Right lobe of liver (tissue), 4 donors: ENCODE measurements at regions not wholly inside any gene's neighbourhood (a gene's known extent, or its start where the extent isn't known, plus 50 kb on each side); places are given as distances from the start of the nearest gene placed in this dataset.

Experiments
- CTCF ChIP-seq, 4 donors: fragments of 200-600 bp in 3 of 4; fragments of 450-650 bp in 1 of 4; IDR thresholded peaks; one replicate each; pipeline versions ENCODE4 v1.5.1 to v1.8.0; 2016 to 2022; ENCODE audit warnings: antibody characterized with exemption in 4 of 4, mild to moderate bottlenecking in 2 of 4
- POLR2A ChIP-seq: fragments of 450-650 bp; IDR thresholded peaks from one replicate; pipeline ENCODE4 v1.6.1; 2017; ENCODE audit warnings: antibody characterized with exemption, mild to moderate bottlenecking
- donor health status: DM: no; HTN: no; CAD: no.
- donor health status: DM: no; HTN: no; CAD: no.
- donor health status: DM: no; HTN: yes; CAD: no.

DNA sequence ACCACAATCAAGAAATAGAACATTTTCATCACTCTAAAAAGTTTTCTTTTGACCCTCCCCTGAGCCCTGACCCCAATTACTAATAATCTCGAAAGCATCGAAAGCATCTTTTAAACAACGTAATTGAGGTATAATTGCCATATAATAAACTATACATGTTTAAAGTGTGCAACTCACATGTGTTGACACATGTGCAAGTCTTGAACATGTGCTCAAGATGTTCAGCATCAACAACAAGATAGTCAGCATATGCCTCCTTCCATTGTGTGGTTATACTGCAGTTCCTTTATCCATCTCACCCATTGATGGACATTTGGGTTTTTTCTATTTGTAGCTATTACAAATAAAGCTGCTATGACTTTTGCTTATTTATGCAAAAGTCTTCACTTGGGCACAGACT, 90.7 kb downstream of the RIPK4 start:
- TF ChIP-seq POLR2A (no peak), CTCF (IDR thresholded peaks at IDR 0.05) (no peak)
